SU-DHL-6 (cell line): ENCODE measurements at regions not wholly inside any gene's neighbourhood (a gene's known extent, or its start where the extent isn't known, plus 50 kb on each side); places are given as distances from the start of the nearest gene placed in this dataset.

Experiments
- H2AFZ ChIP-seq: fragments of 200-600 bp; sonication (generic); 2 replicates; pipeline ENCODE4 v1.6.1; 2014; ENCODE audit warnings: low read depth, mild to moderate bottlenecking, moderate library complexity, mixed read lengths, antibody characterized with exemption, low read length; ENCODE audit not compliant: severe bottlenecking
- H3F3A ChIP-seq: fragments of 200-600 bp; shearing (Covaris generic); 2 replicates; pipeline ENCODE4 v1.6.0; 2016; ENCODE audit warnings: antibody characterized with exemption, mild to moderate bottlenecking; ENCODE audit not compliant: insufficient read depth
- H3K27ac ChIP-seq: fragments of 200-600 bp; sonication (generic); 2 replicates; pipeline ENCODE4 v1.5.1; 2016; ENCODE audit warnings: low read depth, mild to moderate bottlenecking, low read length, moderate library complexity, mixed read lengths
- H3K27me3 ChIP-seq: fragments of 200-600 bp; sonication (generic), shearing (Covaris generic); 2 replicates; pipeline ENCODE4 v1.6.0; 2014; ENCODE audit warnings: mild to moderate bottlenecking, low read length
- H3K36me3 ChIP-seq: fragments of 200-600 bp; sonication (generic); 2 replicates; pipeline ENCODE4 v1.6.1; 2014; ENCODE audit warnings: mild to moderate bottlenecking, low read length, mixed read lengths
- H3K4me2 ChIP-seq: fragments of 300-600, 200-600 bp; shearing (Covaris generic), sonication (generic); 2 replicates; pipeline ENCODE4 v1.6.0; 2014; ENCODE audit warnings: low read length, low read depth, mild to moderate bottlenecking; ENCODE audit not compliant: poor library complexity, severe bottlenecking
- H3K4me3 ChIP-seq: fragments of 200-600 bp; sonication (generic); 2 replicates; pipeline ENCODE4 v1.5.1; 2014; ENCODE audit warnings: antibody characterized with exemption, low read length, mild to moderate bottlenecking, mixed read lengths; ENCODE audit not compliant: insufficient read depth, poor library complexity, severe bottlenecking
- H3K79me2 ChIP-seq: fragments of 200-600 bp; sonication (generic); 2 replicates; pipeline ENCODE4 v1.6.1; 2014; ENCODE audit warnings: mild to moderate bottlenecking, low read length, moderate library complexity; ENCODE audit not compliant: insufficient read depth
- H3K9ac ChIP-seq: fragments of 200-600 bp; sonication (generic); 2 replicates; pipeline ENCODE4 v1.7.0; 2014; ENCODE audit warnings: mild to moderate bottlenecking, low read length
- H3K9me2 ChIP-seq: fragments of 200-600 bp; sonication (generic); replicated peaks from 2 replicates; pipeline ENCODE4 v1.6.1; 2014; ENCODE audit warnings: low read length; ENCODE audit not compliant: insufficient read depth
- H3K9me3 ChIP-seq: fragments of 200-600 bp; sonication (generic); 2 replicates; pipeline ENCODE4 v1.6.1; 2014; ENCODE audit warnings: low read length, mixed read lengths; ENCODE audit not compliant: insufficient read depth
- H4K20me1 ChIP-seq: fragments of 200-600 bp; sonication (generic); 2 replicates; pipeline ENCODE4 v1.6.1; 2014; ENCODE audit warnings: low read depth, mild to moderate bottlenecking, antibody characterized with exemption, low read length, moderate library complexity, mixed read lengths
- CTCF ChIP-seq: fragments of 200-600 bp; sonication (generic); IDR thresholded peaks from one replicate; pipeline ENCODE4 v1.5.1; 2017; ENCODE audit warnings: antibody characterized with exemption, mild to moderate bottlenecking, low read length, moderate library complexity; ENCODE audit not compliant: insufficient read depth, poor library complexity, severe bottlenecking
- EZH2phosphoT487 ChIP-seq: fragments of 200-600 bp; sonication (generic), shearing (Covaris generic); conservative IDR thresholded peaks from 2 replicates; pipeline ENCODE4 v1.6.1; 2018; ENCODE audit warnings: mild to moderate bottlenecking, antibody characterized with exemption, low read length, moderate library complexity, mixed read lengths

GRCh38 chrX:120819126-120819525 lies 56.5 kb downstream of the CT47B1 start:
- no peaks in the 10 kb centered on the region for H3K79me2 ChIP-seq
- no peak overlapping the region for H3K4me2 ChIP-seq
- no peak overlapping the region for H3K27ac ChIP-seq
- H3K9me2 ChIP-seq, result no peaks in the 10 kb centered on the region
- no peak overlapping the region for H2AFZ ChIP-seq
- no peak for TF ChIP-seq EZH2phosphoT487
- TF ChIP-seq CTCF, result no peak
- H3K4me3 ChIP-seq, result no peak overlapping the region
- no peak overlapping the region for H3K9ac ChIP-seq
- H3F3A ChIP-seq, result no peaks in the 10 kb centered on the region
- H3K36me3 ChIP-seq, result no peaks in the 10 kb centered on the region
- no peaks in the 10 kb centered on the region for H3K27me3 ChIP-seq
- H3K9me3 ChIP-seq, result no peaks in the 10 kb centered on the region
- no peaks in the 10 kb centered on the region for H4K20me1 ChIP-seq

- no peak overlapping the region for H3K27ac ChIP-seq
- H3K79me2 ChIP-seq, result no peaks in the 10 kb centered on the region
- H3K27me3 ChIP-seq, result no peaks in the 10 kb centered on the region
- no peaks in the 10 kb centered on the region for H4K20me1 ChIP-seq
- H3K9ac ChIP-seq, result no peak overlapping the region
- no peaks in the 10 kb centered on the region for H3K9me2 ChIP-seq
- TF ChIP-seq CTCF, result no peak
- no peak for TF ChIP-seq EZH2phosphoT487
- no peaks in the 10 kb centered on the region for H3K9me3 ChIP-seq
- H3K4me3 ChIP-seq, result no peak overlapping the region
- no peaks in the 10 kb centered on the region for H3K36me3 ChIP-seq
- no peak overlapping the region for H3K4me2 ChIP-seq
- no peak overlapping the region for H2AFZ ChIP-seq
- no peaks in the 10 kb centered on the region for H3F3A ChIP-seq
Observed at GRCh38 chrX:120813982-120814381, 61.7 kb downstream of the CT47B1 start.

- H3K4me2 ChIP-seq, result no peak overlapping the region
- H3K79me2 ChIP-seq, result no peaks in the 10 kb centered on the region
- no peaks in the 10 kb centered on the region for H3K27me3 ChIP-seq
- H3K27ac ChIP-seq, result no peak overlapping the region
- no peaks in the 10 kb centered on the region for H3F3A ChIP-seq
- no peak overlapping the region for H2AFZ ChIP-seq
- no peak for TF ChIP-seq EZH2phosphoT487
- TF ChIP-seq CTCF, result no peak
- H3K9me3 ChIP-seq, result no peaks in the 10 kb centered on the region
- no peaks in the 10 kb centered on the region for H3K36me3 ChIP-seq
- no peak overlapping the region for H3K4me3 ChIP-seq
- H3K9me2 ChIP-seq, result no peaks in the 10 kb centered on the region
- H4K20me1 ChIP-seq, result no peaks in the 10 kb centered on the region
- H3K9ac ChIP-seq, result no peak overlapping the region
Observed at GRCh38 chrX:120801426-120801825, 74.2 kb downstream of the CT47B1 start.
